HG02571 (cell line): ENCODE measurements at regions not wholly inside any gene's neighbourhood (a gene's known extent, or its start where the extent isn't known, plus 50 kb on each side); places are given as distances from the start of the nearest gene placed in this dataset.

Experiments
- ATAC-seq: cut with Tn5 transposase; IDR thresholded peaks from one replicate; pipeline ENCODE4 v1.9.1; 2021; ENCODE audit warnings: mild to moderate bottlenecking, moderate library complexity; ENCODE audit not compliant: unreplicated experiment

GRCh38 chr13:80284290-80284689 lies 56.6 kb downstream of the SPRY2 start:
- ATAC-seq: no peak

- no peak for ATAC-seq
Observed at GRCh38 chr13:80278706-80279105, 62.2 kb downstream of the SPRY2 start.

DNA sequence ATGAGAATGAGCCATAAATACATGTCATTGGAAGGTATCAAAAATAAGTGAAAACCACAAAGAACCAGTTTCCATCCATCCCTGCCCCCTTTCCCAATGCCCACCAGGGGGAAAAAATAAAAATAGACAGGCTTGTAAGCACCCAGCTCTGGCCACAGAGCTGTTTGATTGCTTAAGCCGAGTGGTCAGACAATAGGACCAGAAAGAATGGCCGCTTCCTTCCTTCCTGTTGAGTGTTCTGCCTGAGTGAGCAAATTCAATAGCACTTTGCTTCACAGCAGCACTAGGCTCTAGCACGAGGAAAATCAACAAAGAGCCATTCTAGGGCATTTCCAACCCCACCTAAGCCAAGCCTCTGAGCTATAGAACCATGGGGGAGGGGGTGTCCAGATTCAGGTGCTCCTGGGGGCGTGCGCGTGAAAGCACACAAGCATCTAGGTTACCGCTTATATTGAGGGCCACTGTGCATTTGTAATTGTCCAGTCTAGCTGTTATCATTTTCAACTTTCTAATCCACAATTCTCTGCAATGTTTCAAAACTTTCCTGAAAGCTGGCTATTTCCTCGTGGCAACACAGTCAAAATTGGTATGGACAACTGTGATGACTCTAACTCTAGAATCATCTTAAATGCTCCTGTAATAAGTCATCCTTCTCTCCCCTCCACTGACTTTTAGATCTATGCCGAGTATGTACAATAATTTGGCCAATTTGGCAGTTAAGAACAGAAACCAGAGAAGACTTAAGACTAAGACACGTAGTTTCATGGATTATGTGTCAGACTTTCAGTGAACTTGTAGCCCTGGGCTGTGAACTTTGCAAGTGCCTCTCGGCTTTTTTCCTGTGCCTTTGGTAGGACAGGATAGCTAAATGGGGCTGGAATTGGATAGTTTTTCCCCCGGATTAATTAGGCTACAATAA lies 64.3 kb downstream of the SPRY2 start:
- ATAC-seq: no peak

GRCh38 chr13:80274643-80275042 lies 66.3 kb downstream of the SPRY2 start:
- ATAC-seq: no peak

- no peak for ATAC-seq
Observed at GRCh38 chr13:80273718-80274117, 67.2 kb downstream of the SPRY2 start.

DNA sequence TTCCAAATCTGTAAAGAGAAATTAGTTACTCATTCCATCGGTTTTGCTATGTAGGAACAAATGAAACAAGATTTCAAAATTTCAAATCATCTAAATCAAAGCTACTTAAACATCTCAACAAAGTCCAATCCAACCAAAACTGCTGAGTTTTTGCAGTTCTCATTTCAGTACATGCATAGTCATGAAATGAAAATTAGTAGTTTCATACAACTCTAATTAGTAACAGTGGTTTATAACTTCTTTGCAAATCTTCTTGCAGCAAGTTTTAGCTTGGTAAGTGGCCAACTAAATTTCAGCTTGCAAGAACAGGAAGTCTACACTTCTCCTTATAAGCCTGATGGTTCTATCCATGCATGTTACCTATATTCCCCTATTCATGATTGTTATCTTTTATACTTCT lies 75.6 kb downstream of the SPRY2 start:
- no peak for ATAC-seq

GRCh38 chr13:80263745-80264513 lies 77.0 kb downstream of the SPRY2 start:
- no peak for ATAC-seq

- no peak for ATAC-seq
Observed at GRCh38 chr13:80262051-80262695, 78.8 kb downstream of the SPRY2 start.

DNA sequence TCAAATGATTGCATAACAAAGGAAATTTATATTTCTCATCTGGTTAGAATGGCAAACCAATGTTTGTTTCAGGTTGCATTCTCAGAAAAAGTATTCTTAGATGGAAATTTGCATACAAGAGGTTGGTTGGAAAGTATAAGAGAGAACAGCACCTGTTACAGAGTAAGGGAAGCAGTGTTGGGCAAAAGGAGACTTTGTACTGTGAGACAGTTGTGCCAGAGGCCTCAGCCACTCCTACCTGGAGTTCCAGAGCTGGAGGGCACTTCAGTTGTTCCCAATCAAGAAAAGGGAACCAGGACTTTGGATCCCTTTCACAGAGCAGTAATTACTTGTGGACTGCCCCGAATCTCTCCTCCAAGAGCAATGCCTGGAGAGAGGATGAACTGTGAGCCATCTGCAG lies 81.8 kb downstream of the SPRY2 start:
- ATAC-seq: no peak

DNA sequence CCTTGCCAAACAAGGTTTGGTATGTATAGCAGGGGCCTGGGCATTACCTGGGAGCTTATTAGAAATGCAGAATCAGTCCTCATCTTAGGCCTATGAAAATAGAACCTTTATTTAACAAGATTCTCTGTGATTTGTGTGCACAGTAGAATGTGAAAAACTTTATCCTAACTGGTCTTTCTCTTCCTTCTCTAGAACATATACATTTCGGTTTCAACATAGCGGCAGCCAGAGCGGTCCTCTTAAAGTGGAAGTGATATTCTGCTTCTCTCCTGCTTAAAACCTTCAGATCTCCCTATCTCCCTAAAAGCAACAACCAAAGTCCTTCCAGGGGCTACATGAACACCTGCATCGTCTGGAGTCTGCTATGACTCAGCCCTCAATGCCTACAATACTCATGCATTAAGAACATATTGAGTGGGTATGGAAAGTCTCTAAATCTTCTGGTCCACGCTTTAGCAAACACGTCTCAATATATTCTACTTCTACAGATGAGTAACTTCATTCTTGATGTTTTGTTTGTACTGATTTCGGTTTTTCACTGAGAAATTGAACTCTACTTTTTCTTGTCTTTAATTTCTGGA lies 84.5 kb downstream of the SPRY2 start:
- ATAC-seq: peak; percentile 85

DNA sequence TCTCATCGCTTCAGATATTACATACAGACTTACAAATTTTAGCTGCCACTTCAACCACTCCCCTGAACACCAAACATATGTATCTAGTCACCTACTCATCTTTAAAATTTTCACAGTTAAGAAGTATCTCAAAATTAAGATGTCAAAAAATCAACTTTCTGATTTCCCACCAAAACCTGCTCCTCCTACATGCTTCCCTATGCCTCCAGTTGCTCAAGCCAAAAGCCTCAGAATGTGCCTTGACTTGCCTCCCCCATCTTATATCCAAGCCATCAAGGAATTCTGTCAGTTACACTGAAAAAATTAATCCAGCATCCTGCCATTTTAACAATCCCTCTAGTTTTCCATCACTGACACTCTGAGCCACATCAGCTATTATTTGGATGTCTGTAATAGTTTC lies 85.0 kb downstream of the SPRY2 start:
- no peak for ATAC-seq

DNA sequence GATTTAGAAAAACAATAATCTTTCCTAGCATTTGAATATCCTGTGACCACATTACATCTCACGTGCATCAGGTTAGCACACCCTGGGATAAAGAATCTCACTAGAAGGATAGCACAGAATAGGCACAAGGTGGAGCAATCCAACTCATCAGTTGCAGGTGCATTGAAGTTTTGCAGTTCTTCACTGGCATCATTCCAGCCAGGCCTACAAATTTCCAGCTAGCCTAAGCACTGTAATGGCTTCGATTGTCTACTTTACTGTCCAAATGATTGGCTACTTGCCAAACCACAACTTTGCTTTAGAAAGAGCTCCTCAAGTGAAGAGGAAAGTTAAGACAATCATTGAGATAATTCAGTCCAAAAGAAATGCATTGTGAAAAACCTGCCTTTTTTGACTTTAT lies 89.5 kb downstream of the SPRY2 start:
- no peak for ATAC-seq

GRCh38 chr13:80250213-80250810 lies 90.6 kb downstream of the SPRY2 start:
- no peak for ATAC-seq

DNA sequence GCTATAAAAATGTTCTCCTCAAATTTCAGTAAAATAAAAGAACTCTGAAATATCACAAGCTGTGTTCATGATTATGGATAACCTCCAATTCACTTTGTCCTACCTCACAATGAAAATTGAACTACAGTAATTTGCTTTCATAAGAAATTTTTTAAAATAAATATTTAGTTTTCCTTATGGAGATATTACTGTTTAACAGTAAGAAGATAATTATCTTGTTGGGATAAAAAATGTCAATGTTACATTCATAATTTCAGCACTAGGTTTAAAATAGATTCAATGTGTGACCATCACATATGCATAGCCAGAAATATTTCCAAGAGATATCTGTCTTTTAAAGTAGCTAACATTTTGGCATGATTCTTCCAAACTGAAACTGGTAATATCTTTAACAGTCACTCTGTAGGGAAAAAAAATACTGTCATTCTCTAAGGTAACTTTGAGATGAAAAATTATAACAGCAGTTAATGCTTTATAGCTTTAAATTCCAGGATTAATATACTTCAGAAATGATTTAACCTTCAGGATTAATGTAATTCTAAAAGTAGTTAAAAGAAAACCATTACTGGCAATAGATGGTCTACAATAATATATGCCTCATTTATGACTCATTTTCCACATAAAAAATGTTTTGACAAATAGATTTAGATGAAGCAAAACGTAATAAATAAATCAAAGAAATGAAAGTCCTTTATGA lies 91.3 kb downstream of the SPRY2 start:
- ATAC-seq: no peak

- no peak for ATAC-seq
Observed at GRCh38 chr13:80245162-80245733, 95.7 kb downstream of the SPRY2 start.

- ATAC-seq: no peak
Observed at GRCh38 chr13:80244574-80244973, 96.4 kb downstream of the SPRY2 start.

DNA sequence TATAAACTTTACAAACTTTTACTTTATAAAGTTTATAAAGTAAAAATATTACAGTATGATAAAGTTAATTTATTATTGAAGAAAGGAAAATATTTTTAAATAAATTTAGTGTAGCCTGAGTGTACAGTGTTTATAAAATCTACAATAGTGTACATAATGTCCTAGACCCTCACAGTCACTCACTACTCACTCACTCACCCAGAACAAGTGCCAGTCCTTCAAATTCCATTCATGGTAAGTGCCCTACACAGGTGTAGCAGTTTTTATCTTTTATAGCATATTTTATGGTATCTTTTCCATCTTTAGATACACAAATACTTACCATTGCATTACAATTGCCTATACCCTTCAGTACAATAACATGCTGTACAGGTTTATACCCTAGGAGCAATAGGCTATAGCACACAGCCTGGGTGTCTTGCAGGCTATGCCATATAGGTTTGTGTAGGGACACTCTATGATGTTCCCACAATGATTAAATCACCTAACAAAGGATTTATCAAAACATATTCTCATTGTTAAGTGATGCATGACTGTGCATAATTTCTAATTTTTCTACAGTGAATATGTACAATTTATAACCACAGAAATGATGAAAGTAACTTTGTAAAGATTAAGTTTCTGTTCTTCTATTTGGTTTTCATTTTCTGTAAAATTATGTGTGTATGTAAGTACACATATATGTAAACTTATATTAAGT lies 98.0 kb downstream of the SPRY2 start:
- ATAC-seq: no peak

DNA sequence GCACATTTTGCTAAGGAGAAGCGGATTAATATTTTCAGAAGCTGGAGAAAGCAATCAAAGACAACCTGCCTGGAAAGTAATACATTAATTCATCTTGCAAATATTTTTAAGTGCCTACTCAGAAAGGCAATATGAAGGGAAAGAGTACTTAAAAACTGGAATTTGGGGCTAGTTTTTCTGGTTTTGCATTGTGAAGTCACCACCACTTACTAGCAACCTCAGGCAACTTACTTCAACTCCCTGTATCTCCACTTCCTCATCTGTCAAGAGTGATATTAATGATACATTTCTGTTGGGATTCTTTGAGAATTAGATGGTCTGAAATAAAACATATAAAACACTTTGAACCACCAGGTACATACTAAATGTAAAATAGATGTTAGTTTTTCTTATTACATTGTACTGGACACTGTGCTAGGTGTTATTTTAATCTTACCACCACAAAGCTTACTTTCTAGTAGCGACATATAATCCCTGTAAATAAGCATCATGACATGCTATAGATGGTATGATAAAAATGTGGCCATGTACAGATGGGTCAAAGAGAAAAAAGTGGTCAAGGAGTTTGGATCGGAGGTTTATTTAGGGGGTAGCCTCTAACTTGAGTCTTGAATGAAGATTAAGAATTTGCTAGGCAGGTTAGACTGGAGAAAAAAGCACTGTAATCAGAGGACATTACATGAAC lies 101.2 kb downstream of the SPRY2 start:
- no peak for ATAC-seq

- no peak for ATAC-seq
Observed at GRCh38 chr13:80239116-80239515, 101.8 kb downstream of the SPRY2 start.
